ENCODE measurements at regions not wholly inside any gene's neighbourhood (a gene's known extent, or its start where the extent isn't known, plus 50 kb on each side); places are given as distances from the start of the nearest gene placed in this dataset.

GRCh38 chr13:80824229-80824628 lies 483.3 kb upstream of the SPRY2 start:
- no peak overlapping the region for H3K4me3 ChIP-seq
- no peaks in the 10 kb centered on the region for H4K20me1 ChIP-seq (ENCODE audit: insufficient read depth, poor library complexity, severe bottlenecking)
- DNase-seq (ENCODE audit: low spot score) = no peak
- H3K9me3 ChIP-seq (ENCODE audit: low read depth) = peaks cover 12% of the 10 kb centered on the region
- 86% methylated on average over 1 of the region's 1 CpG for WGBS (ENCODE audit: low lambda C conversion rate, missing lambda C conversion rate)
- no peak overlapping the region for H2AFZ ChIP-seq
- H3K36me3 ChIP-seq (replicated peaks; ENCODE audit: insufficient read depth, low read depth) = no peaks in the 10 kb centered on the region
- H3K4me1 ChIP-seq (ENCODE audit: insufficient read depth) = no peaks in the 10 kb centered on the region
- H3K27ac ChIP-seq = no peak overlapping the region
- no peak for TF ChIP-seq EZH2 (IDR thresholded peaks at IDR 0.05; ENCODE audit: borderline replicate concordance)
- TF ChIP-seq EZH2phosphoT487 (IDR thresholded peaks at IDR 0.05; ENCODE audit: low read depth, severe bottlenecking, unreplicated experiment) = no peak
- no peak for TF ChIP-seq CTCF (IDR thresholded peaks at IDR 0.05; ENCODE audit: poor library complexity)
- no peaks in the 10 kb centered on the region for H3K27me3 ChIP-seq
- no peak overlapping the region for H3K4me2 ChIP-seq
- no peaks in the 10 kb centered on the region for H3K9me2 ChIP-seq (replicated peaks; ENCODE audit: insufficient read depth)
- H3K79me2 ChIP-seq = no peaks in the 10 kb centered on the region

GRCh38 chr13:80823472-80823871 lies 482.5 kb upstream of the SPRY2 start:
- no peak for TF ChIP-seq CTCF (IDR thresholded peaks at IDR 0.05; ENCODE audit: poor library complexity)
- no peak for TF ChIP-seq EZH2 (IDR thresholded peaks at IDR 0.05; ENCODE audit: borderline replicate concordance)
- TF ChIP-seq EZH2phosphoT487 (IDR thresholded peaks at IDR 0.05; ENCODE audit: low read depth, severe bottlenecking, unreplicated experiment) = no peak
- no peaks in the 10 kb centered on the region for H3K36me3 ChIP-seq (replicated peaks; ENCODE audit: insufficient read depth, low read depth)
- WGBS (ENCODE audit: low lambda C conversion rate, missing lambda C conversion rate) = 52% methylated on average over 1 of the region's 1 CpG
- H2AFZ ChIP-seq = no peak overlapping the region
- no peaks in the 10 kb centered on the region for H4K20me1 ChIP-seq (ENCODE audit: insufficient read depth, poor library complexity, severe bottlenecking)
- no peaks in the 10 kb centered on the region for H3K4me1 ChIP-seq (ENCODE audit: insufficient read depth)
- H3K79me2 ChIP-seq = no peaks in the 10 kb centered on the region
- peaks cover 10% of the 10 kb centered on the region for H3K9me3 ChIP-seq (ENCODE audit: low read depth)
- no peaks in the 10 kb centered on the region for H3K27me3 ChIP-seq
- no peak overlapping the region for H3K27ac ChIP-seq
- DNase-seq (ENCODE audit: low spot score) = no peak
- no peaks in the 10 kb centered on the region for H3K9me2 ChIP-seq (replicated peaks; ENCODE audit: insufficient read depth)
- no peak overlapping the region for H3K4me2 ChIP-seq
- no peak overlapping the region for H3K4me3 ChIP-seq

- no peak for TF ChIP-seq CTCF (IDR thresholded peaks at IDR 0.05; ENCODE audit: poor library complexity)
- no peak for TF ChIP-seq EZH2 (IDR thresholded peaks at IDR 0.05; ENCODE audit: borderline replicate concordance)
- TF ChIP-seq EZH2phosphoT487 (IDR thresholded peaks at IDR 0.05; ENCODE audit: low read depth, severe bottlenecking, unreplicated experiment) = no peak
- H3K79me2 ChIP-seq = no peaks in the 10 kb centered on the region
Observed at GRCh38 chr13:80821466-80821865, 480.5 kb upstream of the SPRY2 start.

GRCh38 chr13:80817979-80818378 lies 477.1 kb upstream of the SPRY2 start:
- 97% methylated on average over 1 of the region's 1 CpG for WGBS (ENCODE audit: low lambda C conversion rate, missing lambda C conversion rate)

More at GRCh38 chr13:80821466-80821865, 480.5 kb upstream of the SPRY2 start:
- DNase-seq (ENCODE audit: low spot score) = no peak
- Histone ChIP-seq H4K20me1 (ENCODE audit: insufficient read depth, poor library complexity, severe bottlenecking) (no peaks in the 10 kb centered on the region), H3K4me1 (ENCODE audit: insufficient read depth) (no peaks in the 10 kb centered on the region), H3K27me3 (no peaks in the 10 kb centered on the region), H2AFZ (no peak overlapping the region), H3K4me2 (no peak overlapping the region), H3K9me3 (ENCODE audit: low read depth) (peaks cover 10% of the 10 kb centered on the region), H3K36me3 (replicated peaks; ENCODE audit: insufficient read depth, low read depth) (no peaks in the 10 kb centered on the region), H3K27ac (no peak overlapping the region), H3K9me2 (replicated peaks; ENCODE audit: insufficient read depth) (no peaks in the 10 kb centered on the region), H3K4me3 (no peak overlapping the region)

More at GRCh38 chr13:80817979-80818378, 477.1 kb upstream of the SPRY2 start:
- H4K20me1 ChIP-seq (ENCODE audit: insufficient read depth, poor library complexity, severe bottlenecking) = no peaks in the 10 kb centered on the region
- no peak for DNase-seq (ENCODE audit: low spot score)
- H3K36me3 ChIP-seq (replicated peaks; ENCODE audit: insufficient read depth, low read depth) = no peaks in the 10 kb centered on the region
- no peaks in the 10 kb centered on the region for H3K4me1 ChIP-seq (ENCODE audit: insufficient read depth)
- TF ChIP-seq CTCF (IDR thresholded peaks at IDR 0.05; ENCODE audit: poor library complexity) = no peak
- H3K9me3 ChIP-seq (ENCODE audit: low read depth) = peaks cover 7% of the 10 kb centered on the region
- H3K4me3 ChIP-seq = no peak overlapping the region
- no peaks in the 10 kb centered on the region for H3K9me2 ChIP-seq (replicated peaks; ENCODE audit: insufficient read depth)
- H3K79me2 ChIP-seq = no peaks in the 10 kb centered on the region
- no peak overlapping the region for H2AFZ ChIP-seq
- H3K4me2 ChIP-seq = no peak overlapping the region
- H3K27me3 ChIP-seq = no peaks in the 10 kb centered on the region
- no peak overlapping the region for H3K27ac ChIP-seq

Measured in hepatocyte (in vitro differentiated cells).